GM21447 (cell line): ENCODE measurements at regions not wholly inside any gene's neighbourhood (a gene's known extent, or its start where the extent isn't known, plus 50 kb on each side); places are given as distances from the start of the nearest gene placed in this dataset.

Experiments used
- ATAC-seq: cut with Tn5 transposase; IDR thresholded peaks from one replicate; pipeline ENCODE4 v1.9.1; 2021; ENCODE audit not compliant: unreplicated experiment

GRCh38 chr16:27679899-27680298, 130.0 kb downstream of the KATNIP start:
- no peak for ATAC-seq

DNA sequence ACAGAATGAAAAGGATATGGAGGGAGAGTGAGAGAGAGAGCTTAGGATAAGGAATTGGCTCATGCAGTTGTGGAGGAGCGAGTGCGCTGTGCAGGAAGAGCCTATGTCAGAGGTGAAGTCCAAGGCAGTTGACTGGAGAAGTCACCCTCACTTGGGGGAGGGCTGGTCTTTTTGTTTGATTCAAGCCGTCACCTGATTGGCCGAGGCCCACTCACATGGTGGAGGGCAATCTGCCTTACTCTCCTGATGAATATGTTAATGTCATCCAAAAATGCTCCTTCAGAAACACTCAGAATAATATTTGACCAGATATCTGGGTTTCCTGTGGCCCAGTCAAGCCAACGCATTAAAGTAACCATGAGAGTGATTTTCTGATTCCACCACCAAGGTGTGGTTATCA, 131.7 kb downstream of the KATNIP start:
- ATAC-seq: no peak

- no peak for ATAC-seq
Observed at GRCh38 chr16:27684047-27684446, 134.1 kb downstream of the KATNIP start.

DNA sequence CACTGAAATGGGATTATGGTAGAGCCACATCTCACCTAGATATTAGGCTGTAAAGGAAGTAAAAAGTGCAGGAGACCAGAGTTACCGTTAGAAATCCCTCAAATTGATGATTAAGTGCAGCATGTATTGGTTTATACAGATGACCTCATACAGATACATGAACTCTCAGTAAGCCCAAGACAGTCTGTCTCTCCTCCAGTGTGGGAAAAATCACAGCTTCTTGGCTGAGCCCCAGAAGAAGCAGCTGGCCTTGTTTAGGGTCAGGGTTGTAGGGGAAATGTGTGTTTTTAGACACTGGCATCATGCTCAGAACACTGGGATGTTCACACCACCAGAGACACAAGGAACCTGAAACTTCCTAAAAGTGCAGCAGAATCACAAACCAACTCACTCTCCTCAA, 135.9 kb downstream of the KATNIP start:
- no peak for ATAC-seq

DNA sequence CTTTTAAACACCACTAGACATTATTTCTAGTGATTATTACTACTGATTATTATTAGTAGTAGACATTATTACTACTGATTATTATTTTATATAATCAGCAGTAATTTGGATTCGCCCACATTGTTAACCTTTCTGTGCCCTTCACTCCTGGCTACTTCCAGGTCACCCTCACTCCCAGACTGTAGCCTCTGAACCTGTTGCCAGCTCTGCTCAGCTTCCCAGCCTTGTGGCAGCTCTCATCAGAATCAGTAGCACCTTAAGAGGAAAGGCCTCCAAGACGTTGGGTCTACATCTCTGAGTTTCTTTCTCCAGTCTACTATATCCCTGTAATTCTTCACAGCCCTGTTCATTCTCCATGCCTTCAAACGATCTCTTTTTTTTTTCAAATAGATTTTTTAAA, 137.0 kb downstream of the KATNIP start:
- no peak for ATAC-seq

DNA sequence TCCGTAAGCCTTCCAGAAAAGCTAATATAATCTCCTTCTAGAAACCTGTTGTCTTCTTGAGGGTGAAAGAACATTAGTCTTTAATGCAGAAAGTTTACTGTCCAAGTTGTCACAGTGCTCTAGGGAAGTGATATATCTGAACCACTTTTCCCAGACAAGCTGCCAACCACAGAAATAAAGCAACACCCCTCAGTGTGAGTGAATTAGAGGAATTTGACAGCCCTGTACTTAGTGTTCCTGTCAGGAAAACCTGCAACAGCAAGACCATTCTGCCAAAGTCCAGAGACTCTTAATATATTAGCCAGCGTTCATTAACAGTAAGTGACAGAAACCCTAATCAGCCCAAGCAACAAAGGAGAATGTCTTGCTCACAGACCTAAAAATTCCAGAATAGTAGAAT, 137.7 kb downstream of the KATNIP start:
- ATAC-seq: no peak

DNA sequence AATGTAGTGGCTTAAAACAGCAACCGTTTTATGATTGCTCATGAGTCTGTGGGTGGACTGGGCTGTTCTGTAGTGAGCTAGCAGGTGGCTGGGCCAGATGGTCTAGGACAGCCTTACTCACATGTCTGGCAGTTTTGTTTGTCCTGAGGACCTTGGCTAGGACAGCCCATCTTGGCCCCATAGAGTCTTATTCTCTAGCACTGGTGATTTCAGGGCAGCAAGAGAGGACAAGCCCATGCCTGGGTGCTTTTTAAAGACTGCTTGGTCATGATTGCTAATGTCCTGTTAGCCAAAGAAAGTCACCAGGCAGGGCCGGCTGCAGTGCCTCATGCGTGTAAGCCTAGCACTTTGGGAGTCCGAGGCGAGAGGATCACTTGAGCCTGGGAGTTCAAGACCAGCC, 139.8 kb downstream of the KATNIP start:
- no peak for ATAC-seq

DNA sequence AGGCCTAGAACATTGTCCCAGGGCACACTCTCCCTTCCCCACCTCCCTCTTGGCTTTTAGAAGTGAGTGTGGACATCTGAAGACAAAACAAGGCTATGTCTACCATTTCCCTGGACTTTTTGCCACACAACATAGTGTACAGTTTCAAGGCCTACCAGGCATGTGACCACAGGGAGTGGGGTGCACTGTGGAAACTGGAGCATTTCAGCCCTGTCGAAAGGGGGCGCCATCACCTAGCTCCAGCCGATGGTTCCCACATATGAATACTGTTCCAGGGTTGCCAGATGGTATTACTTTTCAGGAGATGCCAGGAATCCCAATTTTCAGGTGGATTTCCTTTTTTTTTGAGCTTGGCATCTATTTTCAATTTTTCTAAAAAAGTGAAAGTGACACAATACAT, 140.7 kb downstream of the KATNIP start:
- ATAC-seq: no peak

DNA sequence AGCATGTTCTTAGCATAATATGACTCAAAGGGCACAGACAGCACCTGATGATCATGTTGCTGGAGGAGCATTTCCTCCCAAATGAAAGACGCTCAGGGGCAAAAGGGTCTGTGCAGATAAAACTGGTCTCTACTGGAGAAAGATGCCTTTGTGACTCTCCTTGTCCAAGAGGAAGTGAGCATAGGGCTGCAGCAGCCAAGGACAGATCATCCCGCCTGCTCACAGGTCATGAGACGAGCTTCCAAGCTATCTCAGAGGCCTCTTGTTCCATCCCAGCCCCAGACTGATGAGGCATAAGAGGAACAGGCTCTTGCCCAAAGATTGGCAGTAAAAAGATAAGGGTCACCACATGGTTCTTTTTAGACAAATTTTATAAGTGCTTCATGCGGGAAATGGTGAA, 141.8 kb downstream of the KATNIP start:
- no peak for ATAC-seq

DNA sequence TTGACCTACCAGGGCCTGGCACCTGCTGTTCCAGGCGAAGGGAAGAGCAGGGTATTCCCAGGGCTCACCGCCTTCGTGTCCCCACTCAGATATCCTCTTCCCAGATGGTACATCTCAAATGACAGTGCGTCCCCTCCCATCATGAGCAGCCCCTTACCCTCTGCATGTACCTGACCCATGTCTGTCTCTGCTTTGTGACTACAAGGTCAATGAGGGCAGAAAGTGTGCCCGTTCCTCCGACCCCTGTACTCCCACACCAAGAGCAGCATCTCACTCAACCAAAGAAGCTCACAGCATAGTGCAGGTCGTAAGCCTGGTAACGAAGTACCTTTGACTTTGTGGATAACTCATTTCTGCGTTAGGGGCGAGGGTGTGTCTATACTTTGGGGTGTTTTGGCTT, 142.6 kb downstream of the KATNIP start:
- no peak for ATAC-seq

DNA sequence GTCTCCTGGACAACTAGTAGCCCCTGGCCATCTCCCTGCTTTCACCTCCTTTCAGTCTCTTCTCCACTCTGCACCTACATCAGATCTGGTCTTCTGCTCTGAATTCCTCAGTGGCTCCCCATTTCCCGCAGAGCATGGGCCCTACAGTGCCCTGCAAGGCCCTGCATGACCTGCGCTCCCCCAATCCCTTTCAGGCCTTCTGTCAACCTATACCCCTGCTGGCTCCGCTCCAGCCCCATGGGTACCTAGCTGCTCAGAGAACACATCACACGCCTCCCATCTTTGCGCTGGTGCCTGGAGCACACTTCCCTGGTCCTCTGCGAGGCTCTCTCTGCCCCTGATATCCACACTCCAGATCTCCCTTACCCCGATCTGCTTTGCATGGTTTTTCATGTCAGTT, 145.2 kb downstream of the KATNIP start:
- ATAC-seq: no peak

DNA sequence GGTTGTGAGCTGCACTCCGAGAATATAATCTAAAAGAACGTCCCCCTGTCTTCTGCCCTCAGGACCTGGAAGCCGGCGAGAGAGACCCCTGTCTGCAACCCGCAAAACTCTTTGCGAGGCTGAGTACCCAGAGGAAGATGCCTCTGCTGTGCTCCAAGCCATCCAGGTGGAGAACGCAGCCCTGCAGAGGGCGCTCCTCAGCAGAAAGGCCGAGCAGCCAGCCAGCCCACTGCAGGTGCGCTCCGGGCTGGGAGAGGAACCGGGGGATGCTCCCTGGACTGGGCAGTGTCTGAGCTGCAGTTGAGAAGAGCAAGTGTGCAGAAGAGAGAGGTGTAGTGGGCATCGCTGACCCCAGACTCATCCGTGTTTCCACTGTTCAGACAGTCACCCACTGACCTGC, 148.3 kb downstream of the KATNIP start:
- no peak for ATAC-seq

DNA sequence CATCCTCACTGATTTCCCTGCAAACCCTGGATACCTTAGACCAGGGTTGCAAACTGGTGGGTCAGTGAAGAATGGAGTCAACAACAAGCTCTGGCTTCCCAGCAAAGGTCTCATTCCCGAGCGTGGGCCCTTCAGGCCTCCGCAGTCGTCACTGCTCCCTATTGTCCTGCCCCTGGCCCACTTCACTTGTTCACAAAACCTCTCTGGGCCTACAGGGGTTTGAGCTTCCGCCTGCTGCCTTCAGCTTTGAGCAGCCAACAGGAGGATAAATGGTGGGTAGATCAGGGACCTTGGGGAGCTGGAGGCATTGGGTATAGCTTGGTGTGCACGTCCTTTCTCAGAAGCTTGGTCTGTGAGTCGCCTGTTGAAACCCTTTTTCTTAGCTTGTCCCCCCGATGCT, 148.8 kb downstream of the KATNIP start:
- ATAC-seq: no peak

- ATAC-seq: no peak
Observed at GRCh38 chr16:27699540-27699939, 149.6 kb downstream of the KATNIP start.

GRCh38 chr16:27700304-27700995, 150.5 kb downstream of the KATNIP start:
- no peak for ATAC-seq

- ATAC-seq: no peak
Observed at GRCh38 chr16:27701381-27701780, 151.4 kb downstream of the KATNIP start.

DNA sequence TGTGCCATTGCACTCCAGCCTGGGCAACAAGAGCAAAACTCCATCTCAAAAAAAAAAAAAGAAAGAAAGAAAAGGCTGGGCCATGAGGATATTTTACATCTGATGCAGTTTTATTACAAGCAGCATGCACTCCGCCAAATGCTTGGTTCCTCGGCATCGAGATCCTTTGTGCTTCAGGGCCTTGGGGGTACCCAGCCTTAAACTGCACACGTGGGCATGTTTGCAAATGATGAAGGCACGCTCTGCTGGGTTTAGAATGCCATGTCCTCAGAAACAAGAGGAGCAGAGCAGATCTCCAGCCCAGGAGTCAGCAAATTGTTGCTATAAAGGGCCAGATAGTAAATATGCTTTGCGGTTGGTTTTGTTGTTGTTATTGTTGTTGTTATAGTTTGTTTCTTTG, 153.2 kb downstream of the KATNIP start:
- ATAC-seq: no peak

- no peak for ATAC-seq
Observed at GRCh38 chr16:27703545-27703944, 153.6 kb downstream of the KATNIP start.

DNA sequence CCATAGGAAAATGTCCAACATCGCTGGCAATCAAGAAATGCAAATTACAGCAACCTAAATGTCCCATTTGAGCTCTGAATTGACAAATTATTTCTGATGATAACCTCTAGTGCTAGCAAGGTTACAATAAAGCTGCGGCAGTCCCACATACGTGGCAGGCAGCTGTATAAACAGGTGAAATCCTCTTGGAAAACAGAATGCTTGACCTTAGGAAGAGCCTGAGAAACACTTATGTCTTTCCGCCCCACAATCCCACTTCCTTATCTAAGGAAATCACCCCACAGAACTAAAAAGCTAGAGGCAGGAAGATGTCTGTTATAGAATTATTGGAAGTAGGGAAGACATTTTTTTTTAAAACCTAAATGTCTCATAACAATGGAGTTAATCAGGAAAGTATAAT, 154.3 kb downstream of the KATNIP start:
- ATAC-seq: no peak

DNA sequence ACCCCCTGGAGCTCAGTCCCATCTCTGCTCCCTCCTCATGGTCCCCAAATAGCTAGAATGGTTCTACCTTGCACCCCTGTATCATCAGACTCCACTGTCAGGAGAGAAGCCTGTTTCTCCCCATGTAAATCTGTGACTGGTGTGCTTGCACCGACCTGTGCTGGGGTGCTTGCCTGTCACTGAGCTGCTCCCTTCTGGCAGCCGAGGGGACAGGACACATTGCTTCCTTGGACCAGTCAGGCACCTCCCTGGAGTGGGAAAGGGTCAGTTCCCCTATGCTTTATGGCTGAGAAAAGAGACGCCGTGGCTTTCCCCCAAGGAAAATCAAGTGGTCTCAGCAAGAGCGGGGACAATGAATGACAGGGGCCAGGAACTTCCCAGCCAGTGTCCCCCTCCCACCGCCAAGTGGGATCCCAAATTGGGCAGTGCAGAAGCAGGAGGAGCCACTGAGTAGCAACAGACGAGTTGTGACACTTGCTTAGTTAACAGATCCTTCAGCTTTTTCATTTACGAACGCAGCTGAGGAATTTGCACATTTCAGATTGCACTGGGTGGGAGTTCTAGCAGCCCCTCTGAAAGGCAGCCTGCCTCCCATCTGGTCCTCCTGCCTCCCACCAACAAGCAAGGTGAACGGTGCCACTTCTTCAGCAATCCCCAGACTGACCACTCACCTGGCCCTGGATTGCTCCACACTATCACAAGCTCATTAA, 156.4 kb downstream of the KATNIP start:
- no peak for ATAC-seq

GRCh38 chr16:27706866-27707685, 157.1 kb downstream of the KATNIP start:
- no peak for ATAC-seq

DNA sequence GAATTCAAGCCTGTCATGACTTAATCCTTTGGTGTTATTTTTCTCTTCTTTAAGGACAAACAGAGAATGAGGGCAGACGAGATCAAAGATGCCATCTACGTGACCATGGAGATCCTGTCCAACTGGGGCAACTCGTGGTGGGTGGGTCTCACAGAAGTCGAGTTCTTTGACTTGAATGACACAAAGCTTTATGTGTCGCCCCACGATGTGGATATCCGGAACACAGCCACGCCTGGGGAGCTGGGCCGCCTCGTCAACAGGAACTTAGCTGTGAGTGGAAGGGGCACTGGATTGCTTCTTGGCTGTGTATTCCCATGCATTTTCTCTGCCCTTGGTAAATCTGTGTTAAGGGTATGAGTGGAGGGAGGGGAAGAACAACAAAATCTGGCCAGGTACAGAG, 158.7 kb downstream of the KATNIP start:
- ATAC-seq: no peak
